PC-3 (cell line): ENCODE measurements at regions not wholly inside any gene's neighbourhood (a gene's known extent, or its start where the extent isn't known, plus 50 kb on each side); places are given as distances from the start of the nearest gene placed in this dataset.
A peak's percentile ranks its signal among the peaks of the same experiment; 100 is the strongest.

ENCODE experiments used
- ATAC-seq: fragments of 200-7000 bp; cut with Tn5 transposase; 2 replicates; pipeline ENCODE4 v1.9.1; 2020; ENCODE audit warnings: mild to moderate bottlenecking, moderate library complexity
- BruUV-seq: library from RNA; stranded (reverse); fragments of 400-500 nt; replicated peaks from 2 replicates; lab custom pipeline; 2021; lab: Mats Ljungman, UMichigan
- CTCF ChIA-PET: fragments of 300-600 bp; sonication (Branson Sonifier 250); formaldehyde crosslinking; loops from one replicate; lab custom pipeline; 2022; ENCODE audit warnings: antibody characterized with exemption; lab: Charles Lee
- POLR2A ChIA-PET: fragments of 300-600 bp; sonication (Branson Sonifier 250); formaldehyde crosslinking; loops from one replicate; lab custom pipeline; 2022; ENCODE audit warnings: antibody characterized with exemption; ENCODE audit not compliant: unreplicated experiment; lab: Charles Lee
- DNase-seq: peaks from one replicate; pipeline ENCODE4 v3.0.0-alpha.2; 2015
- H2AFZ ChIP-seq: fragments of 300-600 bp; sonication (generic); 2 replicates; pipeline ENCODE4 v1.6.0; 2016; ENCODE audit warnings: antibody characterized with exemption, low read length
- H3F3A ChIP-seq: fragments of 300-600 bp; sonication (generic); one replicate; pipeline ENCODE4 v1.6.0; 2017; ENCODE audit warnings: antibody characterized with exemption, low read length, control low read depth, mild to moderate bottlenecking; ENCODE audit not compliant: unreplicated experiment
- H3K27ac ChIP-seq: fragments of 300-600 bp; sonication (generic); 2 replicates; pipeline ENCODE4 v1.5.1; 2016; ENCODE audit warnings: mild to moderate bottlenecking, low read length
- H3K27me3 ChIP-seq: fragments of 300-600 bp; sonication (generic); 2 replicates; pipeline ENCODE4 v1.6.1; 2016; ENCODE audit warnings: low read length, mixed read lengths
- H3K36me3 ChIP-seq: fragments of 300-600 bp; sonication (generic); 2 replicates; pipeline ENCODE4 v1.6.1; 2016; ENCODE audit warnings: low read depth, mixed run types, low read length, mixed read lengths
- H3K4me1 ChIP-seq: fragments of 300-600 bp; sonication (generic); 2 replicates; pipeline ENCODE4 v1.5.1; 2016; ENCODE audit warnings: low read length; ENCODE audit not compliant: insufficient read depth
- H3K4me2 ChIP-seq: fragments of 300-600 bp; sonication (generic); 2 replicates; pipeline ENCODE4 v1.6.0; 2016; ENCODE audit warnings: low read length
- H3K4me3 ChIP-seq: fragments of 300-600 bp; sonication (generic); 2 replicates; pipeline ENCODE4 v1.5.1; 2016; ENCODE audit warnings: mild to moderate bottlenecking, low read length, mixed read lengths
- H3K79me2 ChIP-seq: fragments of 300-600 bp; sonication (generic); 2 replicates; pipeline ENCODE4 v1.6.1; 2017; ENCODE audit warnings: low read length, mixed read lengths
- H3K9ac ChIP-seq: fragments of 300-600 bp; sonication (generic); 2 replicates; pipeline ENCODE4 v1.6.0; 2016; ENCODE audit warnings: mild to moderate bottlenecking, low read length
- H3K9me2 ChIP-seq: fragments of 300-600 bp; sonication (generic); replicated peaks from 2 replicates; pipeline ENCODE4 v1.6.1; 2016; ENCODE audit warnings: mixed run types, low read length, mixed read lengths
- H3K9me3 ChIP-seq: fragments of 300-600 bp; sonication (generic); 2 replicates; pipeline ENCODE4 v1.6.1; 2016; ENCODE audit warnings: low read length, mixed read lengths
- H4K20me1 ChIP-seq: fragments of 300-600 bp; sonication (generic); 2 replicates; pipeline ENCODE4 v1.6.1; 2016; ENCODE audit warnings: low read length, mixed read lengths
- EZH2 ChIP-seq: fragments of 300-600 bp; sonication (generic); IDR thresholded peaks from one replicate; pipeline ENCODE4 v1.6.1; 2017; ENCODE audit warnings: antibody characterized with exemption, mild to moderate bottlenecking, low read length; ENCODE audit not compliant: unreplicated experiment
- EZH2phosphoT487 ChIP-seq: fragments of 300-600 bp; sonication (generic); IDR thresholded peaks from 2 replicates; pipeline ENCODE4 v1.6.1; 2018; ENCODE audit warnings: mild to moderate bottlenecking, antibody characterized with exemption, low read length, borderline replicate concordance
- intact Hi-C: fragments of 100-400 bp; cut with micrococcal nuclease; formaldehyde crosslinking; loops from 2 replicates; pipeline ENCODE4 v1.9.0; 2023
- TF ChIP-seq, protein P1 (sequence below): fragments of 300-600 bp; sonication (generic); conservative IDR thresholded peaks from 2 replicates; pipeline ENCODE4 v1.5.1; 2017; ENCODE audit warnings: antibody characterized with exemption, low read depth, mild to moderate bottlenecking, low read length

DNA sequence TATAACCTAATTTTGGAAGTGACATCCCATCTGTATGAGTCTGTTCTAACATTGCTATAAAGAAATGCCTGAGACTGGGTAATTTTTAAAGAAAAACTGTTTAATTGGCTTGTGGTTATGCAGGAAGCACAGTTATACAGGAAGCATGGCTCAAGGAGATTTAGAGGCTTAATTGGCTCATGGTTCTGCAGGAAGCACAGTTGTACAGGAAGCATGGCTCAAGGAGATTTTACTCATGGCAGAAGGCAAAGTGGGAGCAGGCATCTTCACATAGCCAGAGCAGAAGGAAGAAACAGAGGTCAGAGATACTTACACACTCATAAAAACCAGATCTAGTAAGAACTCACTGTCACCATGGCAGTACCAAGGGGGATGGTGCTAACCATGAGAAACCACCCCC lies 193.1 kb upstream of the ADAMTS9 start:
- no peaks in the 10 kb centered on the region for H3K36me3 ChIP-seq
- no peak overlapping the region for H3K4me3 ChIP-seq
- no peaks in the 10 kb centered on the region for H3K27me3 ChIP-seq
- CTCF ChIA-PET = no interaction called here
- no peaks in the 10 kb centered on the region for H3K4me1 ChIP-seq
- POLR2A ChIA-PET = no interaction called here
- no peak for ATAC-seq
- no peak for DNase-seq
- TF ChIP-seq EZH2phosphoT487 = no peak
- no peak for TF ChIP-seq EZH2
- TF ChIP-seq, protein P1, sequence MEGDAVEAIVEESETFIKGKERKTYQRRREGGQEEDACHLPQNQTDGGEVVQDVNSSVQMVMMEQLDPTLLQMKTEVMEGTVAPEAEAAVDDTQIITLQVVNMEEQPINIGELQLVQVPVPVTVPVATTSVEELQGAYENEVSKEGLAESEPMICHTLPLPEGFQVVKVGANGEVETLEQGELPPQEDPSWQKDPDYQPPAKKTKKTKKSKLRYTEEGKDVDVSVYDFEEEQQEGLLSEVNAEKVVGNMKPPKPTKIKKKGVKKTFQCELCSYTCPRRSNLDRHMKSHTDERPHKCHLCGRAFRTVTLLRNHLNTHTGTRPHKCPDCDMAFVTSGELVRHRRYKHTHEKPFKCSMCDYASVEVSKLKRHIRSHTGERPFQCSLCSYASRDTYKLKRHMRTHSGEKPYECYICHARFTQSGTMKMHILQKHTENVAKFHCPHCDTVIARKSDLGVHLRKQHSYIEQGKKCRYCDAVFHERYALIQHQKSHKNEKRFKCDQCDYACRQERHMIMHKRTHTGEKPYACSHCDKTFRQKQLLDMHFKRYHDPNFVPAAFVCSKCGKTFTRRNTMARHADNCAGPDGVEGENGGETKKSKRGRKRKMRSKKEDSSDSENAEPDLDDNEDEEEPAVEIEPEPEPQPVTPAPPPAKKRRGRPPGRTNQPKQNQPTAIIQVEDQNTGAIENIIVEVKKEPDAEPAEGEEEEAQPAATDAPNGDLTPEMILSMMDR = no peak
- no peaks in the 10 kb centered on the region for H4K20me1 ChIP-seq
- no peaks in the 10 kb centered on the region for H3K9me2 ChIP-seq
- H3F3A ChIP-seq = no peaks in the 10 kb centered on the region
- no peak overlapping the region for H3K27ac ChIP-seq
- no peak overlapping the region for H3K4me2 ChIP-seq
- intact Hi-C loops = no loop called here
- BruUV-seq = no TSS peak
- H3K79me2 ChIP-seq = no peaks in the 10 kb centered on the region
- H2AFZ ChIP-seq = no peak overlapping the region
- H3K9ac ChIP-seq = no peak overlapping the region
- no peaks in the 10 kb centered on the region for H3K9me3 ChIP-seq

- no peak overlapping the region for H3K4me2 ChIP-seq
- H4K20me1 ChIP-seq = no peaks in the 10 kb centered on the region
- ChIA-PET CTCF (no interaction called here), POLR2A (no interaction called here)
- no peaks in the 10 kb centered on the region for H3K27me3 ChIP-seq
- BruUV-seq = no TSS peak
- no peak overlapping the region for H3K9ac ChIP-seq
- H2AFZ ChIP-seq = no peak overlapping the region
- TF ChIP-seq EZH2 (no peak), EZH2phosphoT487 (no peak)
- TF ChIP-seq, protein P1 = no peak
- intact Hi-C loops = no loop called here
- H3F3A ChIP-seq = no peaks in the 10 kb centered on the region
- H3K79me2 ChIP-seq = no peaks in the 10 kb centered on the region
- peak; percentile 7 for DNase-seq
- H3K27ac ChIP-seq = no peak overlapping the region
- H3K4me3 ChIP-seq = no peak overlapping the region
- H3K36me3 ChIP-seq = no peaks in the 10 kb centered on the region
- ATAC-seq = no peak
- no peaks in the 10 kb centered on the region for H3K4me1 ChIP-seq
- H3K9me3 ChIP-seq = no peaks in the 10 kb centered on the region
- no peaks in the 10 kb centered on the region for H3K9me2 ChIP-seq
These were observed 190.6 kb upstream of the ADAMTS9 start for GRCh38 chr3:64878362-64878761.

DNA sequence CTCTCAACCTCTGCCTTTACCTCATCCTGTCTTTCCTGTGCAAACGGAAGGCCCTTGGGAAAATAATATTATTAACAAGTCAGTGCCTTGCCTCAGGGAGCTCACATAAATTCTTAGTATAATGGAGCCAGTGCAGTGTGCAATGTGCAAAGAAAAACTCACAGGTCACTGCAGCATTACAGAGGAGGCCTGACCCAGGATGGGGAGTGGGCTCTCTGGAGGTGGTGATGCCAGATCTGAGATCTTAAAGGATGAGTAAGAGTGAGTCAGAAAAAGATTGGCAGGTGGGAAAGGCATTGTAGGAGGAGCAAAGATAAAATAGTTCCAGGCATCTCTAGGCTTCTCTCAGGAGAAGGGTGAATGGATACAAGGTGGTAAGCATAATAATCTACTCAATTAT lies 185.6 kb upstream of the ADAMTS9 start:
- CTCF ChIA-PET = no interaction called here
- DNase-seq (no peak), ATAC-seq (no peak)
- Histone ChIP-seq H3K4me3 (no peak overlapping the region), H3K9me3 (no peaks in the 10 kb centered on the region), H3F3A (no peaks in the 10 kb centered on the region), H2AFZ (no peak overlapping the region), H3K4me2 (no peak overlapping the region), H3K27me3 (no peaks in the 10 kb centered on the region), H3K9ac (no peak overlapping the region), H3K79me2 (no peaks in the 10 kb centered on the region), H3K4me1 (no peaks in the 10 kb centered on the region), H3K27ac (no peak overlapping the region), H3K9me2 (no peaks in the 10 kb centered on the region), H4K20me1 (no peaks in the 10 kb centered on the region), H3K36me3 (no peaks in the 10 kb centered on the region)
- POLR2A ChIA-PET = no interaction called here
- intact Hi-C loops = no loop called here
- TF ChIP-seq, protein P1 = no peak
- TF ChIP-seq EZH2phosphoT487 = no peak
- no peak for TF ChIP-seq EZH2
- BruUV-seq = no TSS peak
